RWPE1 (cell line): ENCODE measurements at regions not wholly inside any gene's neighbourhood (a gene's known extent, or its start where the extent isn't known, plus 50 kb on each side); places are given as distances from the start of the nearest gene placed in this dataset.

Source experiments
- CTCF ChIA-PET: fragments of 350-600 bp; sonication (Branson Sonifier 250); formaldehyde crosslinking; extraction: SDS; loops from one replicate; lab custom pipeline; 2021; lab: Yijun Ruan, JAX
- POLR2A ChIA-PET: fragments of 400-600 bp; formaldehyde crosslinking; extraction: SDS; loops from one replicate; lab custom pipeline; 2020; ENCODE audit warnings: antibody characterized with exemption; ENCODE audit not compliant: low non-redundant PET; lab: Yijun Ruan, JAX
- DNase-seq: peaks from one replicate; pipeline ENCODE4 v3.0.0; 2012; ENCODE audit warnings: low spot score
- H3K27ac ChIP-seq: fragments of 450-650 bp; 2 replicates; pipeline ENCODE4 v1.5.1; 2017
- TF ChIP-seq, protein P1 (sequence below): fragments of 450-650 bp; conservative IDR thresholded peaks from 2 replicates; pipeline ENCODE4 v1.5.1; 2017; ENCODE audit warnings: low read depth, mild to moderate bottlenecking

DNA sequence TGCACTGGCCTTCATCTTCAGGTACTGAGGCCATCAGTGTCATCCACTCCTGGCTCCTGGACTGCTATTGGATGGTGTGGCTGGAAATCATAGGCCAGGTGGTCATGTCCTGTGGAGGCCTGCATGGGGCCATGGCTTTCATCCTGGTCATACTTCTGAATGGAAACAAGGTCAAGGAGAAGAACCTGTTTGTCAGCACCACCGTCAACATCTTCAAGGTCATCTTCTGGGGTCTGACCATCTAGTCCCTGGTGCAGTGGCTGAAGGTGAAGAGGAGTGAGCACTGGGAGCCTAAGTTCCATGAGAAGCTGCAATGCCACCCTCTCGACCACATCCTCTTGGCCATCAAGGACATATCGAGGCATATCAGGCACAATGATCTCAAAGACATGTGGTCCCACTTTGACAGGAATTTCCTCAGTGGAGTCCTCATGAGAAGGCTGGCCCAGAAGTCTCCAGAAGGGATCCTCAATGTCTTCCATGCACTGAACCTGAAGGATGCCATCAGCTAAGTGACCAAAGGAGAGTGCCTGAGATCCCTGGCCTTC, 120.0 kb upstream of the SERPIND1 start:
- TF ChIP-seq, protein P1, sequence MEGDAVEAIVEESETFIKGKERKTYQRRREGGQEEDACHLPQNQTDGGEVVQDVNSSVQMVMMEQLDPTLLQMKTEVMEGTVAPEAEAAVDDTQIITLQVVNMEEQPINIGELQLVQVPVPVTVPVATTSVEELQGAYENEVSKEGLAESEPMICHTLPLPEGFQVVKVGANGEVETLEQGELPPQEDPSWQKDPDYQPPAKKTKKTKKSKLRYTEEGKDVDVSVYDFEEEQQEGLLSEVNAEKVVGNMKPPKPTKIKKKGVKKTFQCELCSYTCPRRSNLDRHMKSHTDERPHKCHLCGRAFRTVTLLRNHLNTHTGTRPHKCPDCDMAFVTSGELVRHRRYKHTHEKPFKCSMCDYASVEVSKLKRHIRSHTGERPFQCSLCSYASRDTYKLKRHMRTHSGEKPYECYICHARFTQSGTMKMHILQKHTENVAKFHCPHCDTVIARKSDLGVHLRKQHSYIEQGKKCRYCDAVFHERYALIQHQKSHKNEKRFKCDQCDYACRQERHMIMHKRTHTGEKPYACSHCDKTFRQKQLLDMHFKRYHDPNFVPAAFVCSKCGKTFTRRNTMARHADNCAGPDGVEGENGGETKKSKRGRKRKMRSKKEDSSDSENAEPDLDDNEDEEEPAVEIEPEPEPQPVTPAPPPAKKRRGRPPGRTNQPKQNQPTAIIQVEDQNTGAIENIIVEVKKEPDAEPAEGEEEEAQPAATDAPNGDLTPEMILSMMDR: no peak
- no peak overlapping the region for H3K27ac ChIP-seq
- CTCF ChIA-PET: no interaction called here
- no peak for DNase-seq
- POLR2A ChIA-PET: no interaction called here

DNA sequence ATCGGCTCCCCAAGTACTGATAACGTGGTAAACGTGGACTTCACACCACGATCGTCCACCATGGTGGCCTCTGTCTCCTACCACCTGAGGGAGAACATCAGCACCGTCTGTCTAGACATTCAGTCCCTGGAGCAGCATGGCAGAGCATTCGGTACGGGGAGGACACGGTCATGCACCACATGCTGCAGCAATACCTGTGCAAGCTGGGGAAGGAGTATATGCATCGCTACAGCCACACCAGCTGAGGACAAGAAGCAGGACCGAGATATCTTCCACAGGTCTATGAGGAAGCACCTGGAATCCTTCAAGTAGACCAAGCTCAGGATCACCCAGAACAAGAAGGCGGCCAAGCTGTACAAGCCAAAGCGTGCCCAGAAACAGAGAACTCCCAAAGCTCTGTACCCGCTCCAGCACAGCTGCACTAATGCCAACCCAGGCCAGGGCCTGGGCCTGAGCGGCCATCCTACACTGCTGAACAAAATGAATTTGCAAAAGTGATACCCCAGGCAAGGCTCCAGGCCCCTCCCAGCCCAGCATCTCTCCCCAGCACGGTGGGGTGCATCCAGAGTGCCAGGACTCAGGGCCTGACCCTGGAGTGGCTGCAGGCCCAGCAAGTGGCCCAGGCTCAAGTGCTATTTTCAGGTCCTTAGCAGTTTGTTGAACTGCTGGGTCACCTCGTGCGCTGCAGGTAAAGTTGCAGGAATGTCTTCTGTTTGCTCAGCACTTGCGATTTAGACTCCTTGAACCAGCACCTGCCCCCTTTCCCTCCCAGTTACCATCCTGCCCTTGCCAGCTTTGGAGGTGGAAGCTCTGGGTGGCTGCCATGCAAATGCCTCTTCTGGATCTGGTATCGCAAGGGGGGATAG, 119.3 kb upstream of the SERPIND1 start:
- POLR2A ChIA-PET: no interaction called here
- TF ChIP-seq, protein P1: no peak
- CTCF ChIA-PET: no interaction called here
- no peak for DNase-seq
- H3K27ac ChIP-seq: no peak overlapping the region

DNA sequence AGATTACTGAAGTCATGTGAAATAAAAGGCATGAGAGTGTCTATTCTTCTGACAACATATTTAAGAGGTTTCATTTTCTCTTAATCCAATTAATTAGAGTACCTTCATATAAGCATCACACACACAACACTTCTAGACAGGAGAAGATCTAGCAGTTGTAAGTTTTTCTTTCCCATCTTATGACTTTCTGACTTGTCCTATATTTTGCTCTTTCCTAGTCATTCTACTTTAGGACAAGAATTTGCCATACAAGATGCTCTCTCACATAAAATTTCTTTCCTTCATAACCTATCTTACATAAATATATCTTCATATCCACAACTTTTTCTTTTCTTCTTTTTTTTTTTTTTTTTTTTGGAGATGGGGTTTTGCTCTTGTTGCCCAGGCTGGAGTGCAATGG, 118.3 kb upstream of the SERPIND1 start:
- CTCF ChIA-PET: no interaction called here
- H3K27ac ChIP-seq: no peak overlapping the region
- POLR2A ChIA-PET: no interaction called here
- DNase-seq: no peak
- TF ChIP-seq, protein P1: no peak

DNA sequence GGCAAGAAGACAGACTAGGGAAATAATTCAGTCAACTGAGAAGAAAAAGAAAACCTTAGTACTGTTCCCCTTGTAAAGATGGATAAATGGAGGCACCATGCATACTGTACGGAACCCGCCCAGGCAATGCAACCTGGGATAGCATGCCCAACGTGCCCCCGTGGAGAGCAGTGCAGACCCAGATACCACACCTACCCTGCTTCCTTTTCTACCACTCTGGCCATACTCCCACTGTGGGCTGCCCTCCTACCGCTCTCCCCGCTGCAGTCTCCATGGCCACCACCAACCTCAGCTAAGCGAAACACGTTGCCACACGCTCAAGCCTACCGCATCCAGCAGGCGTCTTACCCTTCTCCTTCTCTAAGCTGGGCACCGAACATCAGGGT, 117.4 kb upstream of the SERPIND1 start:
- TF ChIP-seq, protein P1: no peak
- ChIA-PET POLR2A (no interaction called here), CTCF (no interaction called here)
- no peak overlapping the region for H3K27ac ChIP-seq
- no peak for DNase-seq

DNA sequence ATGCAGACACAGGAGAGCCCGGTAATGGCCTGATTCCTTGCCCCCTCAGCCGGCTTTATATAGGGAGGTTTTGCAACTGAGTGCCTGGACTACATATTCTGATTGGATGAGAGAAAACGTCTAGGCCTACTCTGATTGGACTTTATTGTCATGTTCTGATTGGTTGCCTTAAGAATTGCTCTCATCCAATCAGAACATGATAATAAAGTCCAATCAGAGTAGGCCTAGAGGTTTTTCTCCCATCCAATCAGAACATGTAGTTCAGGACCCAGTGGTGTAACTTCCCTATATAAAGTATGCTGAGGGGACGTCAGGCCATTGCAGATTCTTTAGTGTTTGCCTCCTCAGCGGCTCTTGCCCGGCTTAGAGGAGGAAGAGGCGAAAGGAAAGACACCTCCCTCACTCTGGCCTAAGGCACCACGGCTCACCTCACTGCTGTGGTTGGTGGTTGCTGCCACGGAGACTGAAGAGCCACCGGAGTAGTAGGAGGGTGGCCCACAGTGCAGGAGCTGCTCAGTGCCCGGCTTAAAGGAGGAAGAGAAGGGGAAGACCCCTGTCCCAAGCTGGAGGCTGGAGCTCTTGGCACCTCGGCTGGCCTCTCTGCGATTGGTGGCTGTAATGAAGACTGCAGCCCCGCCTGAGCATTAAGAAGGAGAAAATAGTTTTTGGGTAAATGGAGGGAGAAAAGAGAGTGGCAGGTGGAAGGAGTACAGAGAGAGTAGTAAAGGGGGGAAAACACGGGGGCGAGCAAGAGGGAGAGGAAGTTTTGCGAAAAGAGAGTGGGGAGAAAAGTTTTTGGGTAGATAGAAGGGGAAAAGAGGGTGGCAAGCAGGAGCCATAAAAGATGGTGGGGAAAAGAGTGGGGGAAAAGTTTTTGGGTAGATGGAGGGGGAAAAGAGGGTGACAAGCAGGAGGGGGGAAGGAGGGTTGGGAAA, 116.7 kb upstream of the SERPIND1 start:
- ChIA-PET POLR2A (no interaction called here), CTCF (no interaction called here)
- no peak for DNase-seq
- TF ChIP-seq, protein P1: no peak
- no peak overlapping the region for H3K27ac ChIP-seq
